ENCODE measurements at regions not wholly inside any gene's neighbourhood (a gene's known extent, or its start where the extent isn't known, plus 50 kb on each side); places are given as distances from the start of the nearest gene placed in this dataset.

- no peak for DNase-seq
These were observed 320.2 kb downstream of the TMEM161B start for GRCh38 chr5:87948486-87948885.

- DNase-seq: no peak
These were observed 322.4 kb downstream of the TMEM161B start for GRCh38 chr5:87946271-87946670.

- no peak for DNase-seq
These were observed 323.4 kb downstream of the TMEM161B start for GRCh38 chr5:87945286-87945650.

- DNase-seq: no peak
These were observed 323.9 kb downstream of the TMEM161B start for GRCh38 chr5:87944553-87945285.

GRCh38 chr5:87940775-87941174 is 327.9 kb downstream of the TMEM161B start:
- DNase-seq: no peak

GRCh38 chr5:87936667-87937066 is 332.0 kb downstream of the TMEM161B start:
- DNase-seq: no peak

GRCh38 chr5:87924436-87924835 is 344.2 kb downstream of the TMEM161B start:
- DNase-seq: no peak

- no peak for DNase-seq
These were observed 352.3 kb downstream of the TMEM161B start for GRCh38 chr5:87916320-87916719.

- no peak for DNase-seq
These were observed 356.2 kb downstream of the TMEM161B start for GRCh38 chr5:87912419-87912818.

GRCh38 chr5:87909382-87909781 is 359.3 kb downstream of the TMEM161B start:
- DNase-seq: no peak

GRCh38 chr5:87906962-87907361 is 361.7 kb downstream of the TMEM161B start:
- no peak for DNase-seq

GRCh38 chr5:87900419-87900818 is 368.2 kb downstream of the TMEM161B start:
- no peak for DNase-seq

- no peak for DNase-seq
These were observed 368.9 kb downstream of the TMEM161B start for GRCh38 chr5:87899721-87900131.

GRCh38 chr5:87899208-87899661 is 369.4 kb downstream of the TMEM161B start:
- DNase-seq: no peak

- no peak for DNase-seq
These were observed 370.1 kb downstream of the TMEM161B start for GRCh38 chr5:87898574-87898973.

GRCh38 chr5:87888139-87888538 is 380.5 kb downstream of the TMEM161B start:
- DNase-seq: no peak

- no peak for DNase-seq
These were observed 381.4 kb downstream of the TMEM161B start for GRCh38 chr5:87887247-87887646.

GRCh38 chr5:87886164-87886563 is 382.5 kb downstream of the TMEM161B start:
- no peak for DNase-seq

- no peak for DNase-seq
These were observed 382.9 kb downstream of the TMEM161B start for GRCh38 chr5:87885758-87886157.

GRCh38 chr5:87877495-87877894 is 391.1 kb downstream of the TMEM161B start:
- DNase-seq: no peak

GRCh38 chr5:87877023-87877422 is 391.6 kb downstream of the TMEM161B start:
- no peak for DNase-seq

- no peak for DNase-seq
These were observed 392.0 kb downstream of the TMEM161B start for GRCh38 chr5:87876616-87877015.

GRCh38 chr5:87872986-87873385 is 395.7 kb downstream of the TMEM161B start:
- no peak for DNase-seq

- DNase-seq: no peak
These were observed 399.9 kb downstream of the TMEM161B start for GRCh38 chr5:87868792-87869191.

GRCh38 chr5:87867281-87867680 is 401.4 kb downstream of the TMEM161B start:
- no peak for DNase-seq

All from fibroblast of skin of right biceps (primary cell).